ENCODE measurements at regions not wholly inside any gene's neighbourhood (a gene's known extent, or its start where the extent isn't known, plus 50 kb on each side); places are given as distances from the start of the nearest gene placed in this dataset.

- CTCF ChIA-PET, result interaction anchor here (0.5 to 18.4 kb wide), 6 partner anchors 10 to 1561 kb away, joined by 3 to 488 read pairs (median 4); no protein-coding TSS in a partner anchor
- no peaks in the 10 kb centered on the region for H3K4me1 ChIP-seq (ENCODE audit: control insufficient read depth, insufficient read depth, low read length)
Observed at GRCh38 chr18:43588838-43589237, 311.5 kb upstream of the SYT4 start.

GRCh38 chr18:43589611-43590151, 312.4 kb upstream of the SYT4 start:
- ChIA-PET POLR2A (no interaction called here), CTCF (interaction anchor here (0.7 to 18.4 kb wide), 5 partner anchors 9 to 1475 kb away, joined by 3 to 488 read pairs (median 5); no protein-coding TSS in a partner anchor)
- no peaks in the 10 kb centered on the region for H3K4me1 ChIP-seq (ENCODE audit: control insufficient read depth, insufficient read depth, low read length)
- no peak overlapping the region for H3K27ac ChIP-seq (ENCODE audit: extremely low read depth, low read depth, low read length)
- TF ChIP-seq PATZ1 (tag by site-specific recombination; IDR thresholded peaks at IDR 0.05), result no peak
- TF ChIP-seq ZNF114 (tag by site-specific recombination; IDR thresholded peaks at IDR 0.05), result no peak
- TF ChIP-seq ZSCAN18 (tag by site-specific recombination; IDR thresholded peaks at IDR 0.05), result no peak
- TF ChIP-seq ZNF623 (tag by site-specific recombination; IDR thresholded peaks at IDR 0.05), result no peak
- no peak for TF ChIP-seq RBAK (tag by site-specific recombination; IDR thresholded peaks at IDR 0.05)
- no peak for TF ChIP-seq ZNF223 (tag by site-specific recombination; IDR thresholded peaks at IDR 0.05)
- no peak for TF ChIP-seq KLF10 (tag by site-specific recombination; IDR thresholded peaks at IDR 0.05)
- TF ChIP-seq ZFP37 (tag by site-specific recombination; IDR thresholded peaks at IDR 0.05), result no peak
- TF ChIP-seq, protein P1, sequence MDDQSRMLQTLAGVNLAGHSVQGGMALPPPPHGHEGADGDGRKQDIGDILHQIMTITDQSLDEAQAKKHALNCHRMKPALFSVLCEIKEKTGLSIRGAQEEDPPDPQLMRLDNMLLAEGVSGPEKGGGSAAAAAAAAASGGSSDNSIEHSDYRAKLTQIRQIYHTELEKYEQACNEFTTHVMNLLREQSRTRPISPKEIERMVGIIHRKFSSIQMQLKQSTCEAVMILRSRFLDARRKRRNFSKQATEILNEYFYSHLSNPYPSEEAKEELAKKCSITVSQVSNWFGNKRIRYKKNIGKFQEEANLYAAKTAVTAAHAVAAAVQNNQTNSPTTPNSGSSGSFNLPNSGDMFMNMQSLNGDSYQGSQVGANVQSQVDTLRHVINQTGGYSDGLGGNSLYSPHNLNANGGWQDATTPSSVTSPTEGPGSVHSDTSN (CRISPR knock-in tag; IDR thresholded peaks at IDR 0.05), result no peak
- no peak for TF ChIP-seq ZNF211 (tag by site-specific recombination; IDR thresholded peaks at IDR 0.05; ENCODE audit: low read depth)
- no peaks in the 10 kb centered on the region for H3K9me3 ChIP-seq (ENCODE audit: control insufficient read depth, insufficient read depth, low read depth, low read length)
- H3K36me3 ChIP-seq (ENCODE audit: control insufficient read depth in 2 of 2, insufficient read depth in 1 of 2, low read length in 2 of 2), result no peaks in the 10 kb centered on the region
- H3K4me3 ChIP-seq (ENCODE audit: low read depth, low read length), result no peak overlapping the region

More at GRCh38 chr18:43588838-43589237, 311.5 kb upstream of the SYT4 start:
- Histone ChIP-seq H3K36me3 (ENCODE audit: control insufficient read depth in 2 of 2, insufficient read depth in 1 of 2, low read length in 2 of 2) (no peaks in the 10 kb centered on the region), H3K9me3 (ENCODE audit: control insufficient read depth, insufficient read depth, low read depth, low read length) (no peaks in the 10 kb centered on the region), H3K4me3 (ENCODE audit: low read depth, low read length) (no peak overlapping the region), H3K27ac (ENCODE audit: extremely low read depth, low read depth, low read length) (no peak overlapping the region)
- POLR2A ChIA-PET, result no interaction called here
- TF ChIP-seq ZNF133 (tag by site-specific recombination; IDR thresholded peaks at IDR 0.05), result no peak
- no peak for TF ChIP-seq KLF9 (tag by site-specific recombination; IDR thresholded peaks at IDR 0.05; ENCODE audit: low read depth)
- TF ChIP-seq, protein P2, sequence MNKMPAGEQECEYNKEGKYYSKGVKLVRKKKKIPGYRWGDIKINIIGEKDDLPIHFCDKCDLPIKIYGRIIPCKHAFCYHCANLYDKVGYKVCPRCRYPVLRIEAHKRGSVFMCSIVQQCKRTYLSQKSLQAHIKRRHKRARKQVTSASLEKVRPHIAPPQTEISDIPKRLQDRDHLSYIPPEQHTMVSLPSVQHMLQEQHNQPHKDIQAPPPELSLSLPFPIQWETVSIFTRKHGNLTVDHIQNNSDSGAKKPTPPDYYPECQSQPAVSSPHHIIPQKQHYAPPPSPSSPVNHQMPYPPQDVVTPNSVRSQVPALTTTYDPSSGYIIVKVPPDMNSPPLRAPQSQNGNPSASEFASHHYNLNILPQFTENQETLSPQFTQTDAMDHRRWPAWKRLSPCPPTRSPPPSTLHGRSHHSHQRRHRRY (tag by site-specific recombination; IDR thresholded peaks at IDR 0.05), result no peak

DNA sequence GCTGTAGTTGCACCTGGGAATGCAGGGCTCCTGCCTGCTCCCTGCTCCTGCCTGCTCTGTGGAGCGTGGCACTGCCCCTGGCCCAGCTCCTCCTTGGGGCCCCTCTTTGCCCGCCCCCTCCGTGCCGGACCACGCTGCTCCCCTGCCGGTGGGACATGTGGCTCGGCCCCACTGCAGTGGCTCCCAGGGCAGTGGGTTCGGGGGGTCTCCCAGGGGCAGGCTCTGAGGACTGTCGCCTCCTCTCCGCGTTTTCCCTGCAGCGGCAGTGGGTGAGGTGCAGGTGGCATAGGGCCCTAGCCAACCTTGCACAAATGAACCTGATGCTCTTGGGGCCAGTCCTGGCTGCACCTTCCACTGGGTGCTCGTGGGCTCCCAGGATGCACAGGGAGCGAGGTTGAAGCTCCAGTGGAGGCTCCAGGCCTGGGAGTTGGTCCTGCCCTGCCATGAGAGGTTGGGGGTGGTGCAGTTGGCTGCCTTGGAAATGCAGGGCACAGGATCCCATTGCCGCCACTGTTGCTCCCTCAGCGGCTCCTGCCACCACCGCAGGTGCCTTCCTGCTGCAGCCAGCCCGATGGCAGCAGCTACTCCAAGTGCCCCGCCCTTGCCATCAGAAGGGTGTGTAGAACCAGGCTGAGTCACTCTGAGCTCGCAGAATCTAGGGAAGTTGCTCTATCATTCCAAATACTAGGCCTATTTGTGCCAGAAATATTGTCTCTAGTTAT, 313.1 kb upstream of the SYT4 start:
- no peaks in the 10 kb centered on the region for H3K9me3 ChIP-seq (ENCODE audit: control insufficient read depth, insufficient read depth, low read depth, low read length)
- H3K36me3 ChIP-seq (ENCODE audit: control insufficient read depth in 2 of 2, insufficient read depth in 1 of 2, low read length in 2 of 2), result no peaks in the 10 kb centered on the region
- CTCF ChIA-PET, result interaction anchor here (0.7 to 18.4 kb wide), 5 partner anchors 14 to 1476 kb away, joined by 3 to 488 read pairs (median 3); no protein-coding TSS in a partner anchor
- no peaks in the 10 kb centered on the region for H3K4me1 ChIP-seq (ENCODE audit: control insufficient read depth, insufficient read depth, low read length)
- no peak overlapping the region for H3K27ac ChIP-seq (ENCODE audit: extremely low read depth, low read depth, low read length)
- H3K4me3 ChIP-seq (ENCODE audit: low read depth, low read length), result no peak overlapping the region
- POLR2A ChIA-PET, result no interaction called here
- TF ChIP-seq ZBTB21 (tag by site-specific recombination; IDR thresholded peaks at IDR 0.05) (no peak), ZNF488 (tag by site-specific recombination; IDR thresholded peaks at IDR 0.05) (no peak), ZNF302 (tag by site-specific recombination; IDR thresholded peaks at IDR 0.05; ENCODE audit: low read depth) (no peak), ZNF366 (tag by site-specific recombination; conservative IDR thresholded peaks at IDR 0.05) (no peak), ZNF341 (tag by site-specific recombination; IDR thresholded peaks at IDR 0.05; ENCODE audit: low read depth) (no peak), TRIM28 (IDR thresholded peaks at IDR 0.05; ENCODE audit: borderline replicate concordance, low read length) (no peak), ZNF214 (tag by site-specific recombination; IDR thresholded peaks at IDR 0.05; ENCODE audit: borderline replicate concordance) (no peak), ZNF140 (tag by site-specific recombination; IDR thresholded peaks at IDR 0.05) (no peak)
- TF ChIP-seq, protein P3, sequence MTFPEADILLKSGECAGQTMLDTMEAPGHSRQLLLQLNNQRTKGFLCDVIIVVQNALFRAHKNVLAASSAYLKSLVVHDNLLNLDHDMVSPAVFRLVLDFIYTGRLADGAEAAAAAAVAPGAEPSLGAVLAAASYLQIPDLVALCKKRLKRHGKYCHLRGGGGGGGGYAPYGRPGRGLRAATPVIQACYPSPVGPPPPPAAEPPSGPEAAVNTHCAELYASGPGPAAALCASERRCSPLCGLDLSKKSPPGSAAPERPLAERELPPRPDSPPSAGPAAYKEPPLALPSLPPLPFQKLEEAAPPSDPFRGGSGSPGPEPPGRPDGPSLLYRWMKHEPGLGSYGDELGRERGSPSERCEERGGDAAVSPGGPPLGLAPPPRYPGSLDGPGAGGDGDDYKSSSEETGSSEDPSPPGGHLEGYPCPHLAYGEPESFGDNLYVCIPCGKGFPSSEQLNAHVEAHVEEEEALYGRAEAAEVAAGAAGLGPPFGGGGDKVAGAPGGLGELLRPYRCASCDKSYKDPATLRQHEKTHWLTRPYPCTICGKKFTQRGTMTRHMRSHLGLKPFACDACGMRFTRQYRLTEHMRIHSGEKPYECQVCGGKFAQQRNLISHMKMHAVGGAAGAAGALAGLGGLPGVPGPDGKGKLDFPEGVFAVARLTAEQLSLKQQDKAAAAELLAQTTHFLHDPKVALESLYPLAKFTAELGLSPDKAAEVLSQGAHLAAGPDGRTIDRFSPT (tag by site-specific recombination; IDR thresholded peaks at IDR 0.05), result no peak

All from HEK293 (cell line).